ENCODE measurements at regions not wholly inside any gene's neighbourhood (a gene's known extent, or its start where the extent isn't known, plus 50 kb on each side); places are given as distances from the start of the nearest gene placed in this dataset.

- Mint-ChIP-seq H3K27me3 (ENCODE audit: low read depth) (peaks cover 4% of the 10 kb centered on the region), H3K27ac (no peak overlapping the region), H3K9me3 (no peaks in the 10 kb centered on the region), H3K4me1 (ENCODE audit: low read depth) (no peaks in the 10 kb centered on the region), H3K36me3 (ENCODE audit: low read depth) (no peaks in the 10 kb centered on the region), H3K4me3 (no peak overlapping the region)
- CTCF ChIA-PET = no interaction called here
- DNase-seq = no peak
- intact Hi-C loops (cut with micrococcal nuclease) = no loop called here
These were observed 248.3 kb downstream of the DOK5 start for GRCh38 chr20:54723723-54724122.

- Mint-ChIP-seq H3K9me3 (no peaks in the 10 kb centered on the region), H3K27ac (no peak overlapping the region), H3K4me3 (no peak overlapping the region), H3K4me1 (ENCODE audit: low read depth) (no peaks in the 10 kb centered on the region), H3K27me3 (ENCODE audit: low read depth) (peaks cover 6% of the 10 kb centered on the region), H3K36me3 (ENCODE audit: low read depth) (no peaks in the 10 kb centered on the region)
- DNase-seq = no peak
- intact Hi-C loops (cut with micrococcal nuclease) = no loop called here
- CTCF ChIA-PET = no interaction called here
These were observed 242.6 kb downstream of the DOK5 start for GRCh38 chr20:54717983-54718382.

- no peaks in the 10 kb centered on the region for H3K9me3 Mint-ChIP-seq
- H3K36me3 Mint-ChIP-seq (ENCODE audit: low read depth) = no peaks in the 10 kb centered on the region
- intact Hi-C loops (cut with micrococcal nuclease) = no loop called here
- H3K4me1 Mint-ChIP-seq (ENCODE audit: low read depth) = no peaks in the 10 kb centered on the region
- no peak overlapping the region for H3K27ac Mint-ChIP-seq
- DNase-seq = no peak
- H3K27me3 Mint-ChIP-seq (ENCODE audit: low read depth) = peaks cover 8% of the 10 kb centered on the region
- no peak overlapping the region for H3K4me3 Mint-ChIP-seq
- CTCF ChIA-PET = no interaction called here
These were observed 241.4 kb downstream of the DOK5 start for GRCh38 chr20:54716790-54717189.

DNA sequence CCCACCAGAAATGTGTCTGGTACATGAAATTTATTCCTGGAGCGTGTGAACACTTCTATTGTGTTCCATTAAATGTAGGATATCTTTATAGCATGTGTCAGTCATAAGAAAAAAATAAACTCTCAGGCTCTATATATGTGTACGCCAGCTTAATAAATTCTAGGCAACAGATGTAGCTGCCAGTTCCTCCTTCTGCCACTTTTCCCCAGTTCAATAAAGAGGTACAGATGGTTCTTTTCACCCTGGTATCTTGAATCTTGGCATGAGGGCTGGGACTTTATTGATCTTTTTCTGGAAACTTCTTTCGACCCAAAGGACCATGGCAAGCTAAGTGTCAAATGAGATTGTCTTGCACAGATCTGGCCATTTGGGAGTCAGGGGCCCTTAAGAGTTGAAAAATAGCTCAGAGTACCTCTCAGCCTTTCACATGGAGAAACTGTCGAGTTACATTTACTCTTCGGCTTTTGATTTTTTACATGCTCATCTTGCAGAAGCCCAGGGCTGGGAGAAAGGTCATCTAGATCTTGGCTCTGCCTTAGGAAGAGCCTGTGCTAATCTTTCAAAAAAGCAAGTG, 240.9 kb downstream of the DOK5 start:
- Mint-ChIP-seq H3K36me3 (ENCODE audit: low read depth) (no peaks in the 10 kb centered on the region), H3K4me3 (no peak overlapping the region), H3K27ac (no peak overlapping the region), H3K27me3 (ENCODE audit: low read depth) (peaks cover 10% of the 10 kb centered on the region), H3K4me1 (ENCODE audit: low read depth) (no peaks in the 10 kb centered on the region), H3K9me3 (no peaks in the 10 kb centered on the region)
- CTCF ChIA-PET = no interaction called here
- DNase-seq = no peak
- intact Hi-C loops (cut with micrococcal nuclease) = no loop called here

- CTCF ChIA-PET = no interaction called here
- Mint-ChIP-seq H3K27ac (no peak overlapping the region), H3K9me3 (no peaks in the 10 kb centered on the region), H3K4me3 (no peak overlapping the region), H3K27me3 (ENCODE audit: low read depth) (peaks cover 10% of the 10 kb centered on the region), H3K4me1 (ENCODE audit: low read depth) (no peaks in the 10 kb centered on the region), H3K36me3 (ENCODE audit: low read depth) (no peaks in the 10 kb centered on the region)
- no peak for DNase-seq
- intact Hi-C loops (cut with micrococcal nuclease) = no loop called here
These were observed 239.4 kb downstream of the DOK5 start for GRCh38 chr20:54714817-54715216.

- DNase-seq = no peak
- CTCF ChIA-PET = no interaction called here
- H3K4me3 Mint-ChIP-seq = no peak overlapping the region
- H3K9me3 Mint-ChIP-seq = no peaks in the 10 kb centered on the region
- H3K4me1 Mint-ChIP-seq (ENCODE audit: low read depth) = no peaks in the 10 kb centered on the region
- peaks cover 14% of the 10 kb centered on the region for H3K27me3 Mint-ChIP-seq (ENCODE audit: low read depth)
- no peak overlapping the region for H3K27ac Mint-ChIP-seq
- intact Hi-C loops (cut with micrococcal nuclease) = no loop called here
- H3K36me3 Mint-ChIP-seq (ENCODE audit: low read depth) = no peaks in the 10 kb centered on the region
These were observed 238.3 kb downstream of the DOK5 start for GRCh38 chr20:54713727-54714126.

- no peaks in the 10 kb centered on the region for H3K9me3 Mint-ChIP-seq
- intact Hi-C loops (cut with micrococcal nuclease) = no loop called here
- H3K27ac Mint-ChIP-seq = no peak overlapping the region
- CTCF ChIA-PET = interaction anchor here (0.6 kb wide), 1 partner anchor 21 kb away, joined by 4 read pairs; no protein-coding TSS in a partner anchor
- no peaks in the 10 kb centered on the region for H3K4me1 Mint-ChIP-seq (ENCODE audit: low read depth)
- peaks cover 17% of the 10 kb centered on the region for H3K27me3 Mint-ChIP-seq (ENCODE audit: low read depth)
- H3K36me3 Mint-ChIP-seq (ENCODE audit: low read depth) = no peaks in the 10 kb centered on the region
- DNase-seq = no peak
- H3K4me3 Mint-ChIP-seq = no peak overlapping the region
These were observed 235.7 kb downstream of the DOK5 start for GRCh38 chr20:54711071-54711470.

GRCh38 chr20:54710341-54710740, 234.9 kb downstream of the DOK5 start:
- DNase-seq = no peak
- H3K27me3 Mint-ChIP-seq (ENCODE audit: low read depth) = peaks cover 20% of the 10 kb centered on the region
- no peaks in the 10 kb centered on the region for H3K9me3 Mint-ChIP-seq
- H3K36me3 Mint-ChIP-seq (ENCODE audit: low read depth) = no peaks in the 10 kb centered on the region
- intact Hi-C loops (cut with micrococcal nuclease) = no loop called here
- CTCF ChIA-PET = interaction anchor here (0.6 kb wide), 1 partner anchor 28 kb away, joined by 4 read pairs; no protein-coding TSS in a partner anchor
- H3K27ac Mint-ChIP-seq = no peak overlapping the region
- H3K4me1 Mint-ChIP-seq (ENCODE audit: low read depth) = no peaks in the 10 kb centered on the region
- H3K4me3 Mint-ChIP-seq = no peak overlapping the region

GRCh38 chr20:54708229-54708628, 232.8 kb downstream of the DOK5 start:
- Mint-ChIP-seq H3K27ac (no peak overlapping the region), H3K27me3 (ENCODE audit: low read depth) (peaks cover 20% of the 10 kb centered on the region), H3K4me3 (no peak overlapping the region), H3K9me3 (no peaks in the 10 kb centered on the region), H3K4me1 (ENCODE audit: low read depth) (no peaks in the 10 kb centered on the region), H3K36me3 (ENCODE audit: low read depth) (no peaks in the 10 kb centered on the region)
- DNase-seq = no peak
- CTCF ChIA-PET = no interaction called here
- intact Hi-C loops (cut with micrococcal nuclease) = no loop called here

- intact Hi-C loops (cut with micrococcal nuclease) = no loop called here
- DNase-seq = no peak
- Mint-ChIP-seq H3K9me3 (no peaks in the 10 kb centered on the region), H3K4me3 (no peak overlapping the region), H3K27ac (no peak overlapping the region), H3K36me3 (ENCODE audit: low read depth) (no peaks in the 10 kb centered on the region), H3K27me3 (ENCODE audit: low read depth) (peaks cover 21% of the 10 kb centered on the region), H3K4me1 (ENCODE audit: low read depth) (no peaks in the 10 kb centered on the region)
- CTCF ChIA-PET = no interaction called here
These were observed 232.4 kb downstream of the DOK5 start for GRCh38 chr20:54707801-54708200.

DNA sequence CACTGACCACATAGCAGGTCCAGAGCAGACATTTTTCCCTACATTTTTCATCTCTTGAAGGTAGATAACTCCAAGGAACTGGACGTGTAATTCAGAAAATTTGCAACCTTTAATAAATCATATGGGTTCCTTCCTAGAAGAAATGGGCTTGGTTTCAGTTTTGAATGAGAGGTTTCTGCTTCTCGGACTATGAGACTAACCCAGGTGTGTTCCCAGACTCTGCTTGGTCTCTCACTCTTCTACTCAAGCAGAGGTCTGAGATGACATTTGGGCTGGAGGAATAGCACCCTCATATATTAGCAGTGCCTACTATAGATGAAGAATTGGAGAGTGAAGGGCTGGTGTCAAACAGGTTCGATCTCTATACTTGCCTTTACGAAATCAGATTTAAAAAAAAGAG, 231.2 kb downstream of the DOK5 start:
- no peaks in the 10 kb centered on the region for H3K36me3 Mint-ChIP-seq (ENCODE audit: low read depth)

GRCh38 chr20:54704032-54704635, 228.7 kb downstream of the DOK5 start:
- CTCF ChIA-PET = interaction anchor here (0.7 kb wide), 1 partner anchor 1573 kb away, joined by 6 read pairs; no protein-coding TSS in a partner anchor
- peaks cover 12% of the 10 kb centered on the region for H3K27me3 Mint-ChIP-seq (ENCODE audit: low read depth)
- H3K9me3 Mint-ChIP-seq = no peaks in the 10 kb centered on the region
- no peaks in the 10 kb centered on the region for H3K36me3 Mint-ChIP-seq (ENCODE audit: low read depth)
- H3K4me1 Mint-ChIP-seq (ENCODE audit: low read depth) = no peaks in the 10 kb centered on the region
- no peak overlapping the region for H3K4me3 Mint-ChIP-seq
- DNase-seq = no peak
- intact Hi-C loops (cut with micrococcal nuclease) = no loop called here
- H3K27ac Mint-ChIP-seq = no peak overlapping the region

More for the DNA sequence above, 231.2 kb downstream of the DOK5 start:
- Mint-ChIP-seq H3K27ac (no peak overlapping the region), H3K27me3 (ENCODE audit: low read depth) (peaks cover 14% of the 10 kb centered on the region), H3K9me3 (no peaks in the 10 kb centered on the region), H3K4me1 (ENCODE audit: low read depth) (no peaks in the 10 kb centered on the region), H3K4me3 (no peak overlapping the region)
- intact Hi-C loops (cut with micrococcal nuclease) = no loop called here
- CTCF ChIA-PET = no interaction called here
- no peak for DNase-seq
